Liver (tissue), 8 donors: ENCODE measurements at regions not wholly inside any gene's neighbourhood (a gene's known extent, or its start where the extent isn't known, plus 50 kb on each side); places are given as distances from the start of the nearest gene placed in this dataset.

Experiments
- DNase-seq: peaks from one replicate; pipeline ENCODE4 v3.0.0-alpha.2; 2017; ENCODE audit warnings: low spot score
- H3K27ac ChIP-seq, 2 donors: one replicate each; pipeline ENCODE4 v1.7.0; 2013; ENCODE audit warnings: inconsistent platforms in 2 of 2, low read length in 2 of 2, control low read depth in 1 of 2, low read depth in 1 of 2, mild to moderate bottlenecking in 1 of 2
- H3K27me3 ChIP-seq, 4 donors: one replicate each; pipeline versions ENCODE4 v1.6.1 to v1.7.0; 2013; ENCODE audit warnings: low read length in 3 of 4, inconsistent platforms in 1 of 4, mild to moderate bottlenecking in 1 of 4, moderate library complexity in 1 of 4; ENCODE audit not compliant: control insufficient read depth in 4 of 4, insufficient read depth in 4 of 4
- H3K36me3 ChIP-seq, 4 donors: one replicate each; pipeline versions ENCODE4 v1.6.1 to v1.7.0; 2013; ENCODE audit warnings: low read length in 3 of 4, mild to moderate bottlenecking in 3 of 4, low read depth in 1 of 4, moderate library complexity in 1 of 4; ENCODE audit not compliant: control insufficient read depth in 4 of 4, insufficient read depth in 3 of 4
- H3K4me1 ChIP-seq, 4 donors: one replicate each; pipeline versions ENCODE4 v1.6.1 to v1.7.0; 2013; ENCODE audit warnings: low read length in 3 of 4, mild to moderate bottlenecking in 3 of 4, moderate library complexity in 1 of 4; ENCODE audit not compliant: control insufficient read depth in 4 of 4, insufficient read depth in 4 of 4
- H3K4me3 ChIP-seq, 3 donors: one replicate each; pipeline versions ENCODE4 v1.6.1 to v1.7.0; 2013; ENCODE audit warnings: low read length in 3 of 3, control low read depth in 1 of 3, low read depth in 1 of 3, mild to moderate bottlenecking in 1 of 3
- H3K9ac ChIP-seq, 2 donors: one replicate each; pipeline ENCODE4 v1.7.0; 2013; ENCODE audit warnings: low read length in 2 of 2, mild to moderate bottlenecking in 2 of 2, moderate library complexity in 2 of 2, control low read depth in 1 of 2, low read depth in 1 of 2
- H3K9me3 ChIP-seq, 4 donors: one replicate each; pipeline versions ENCODE4 v1.6.1 to v1.7.0; 2013; ENCODE audit warnings: low read length in 3 of 4; ENCODE audit not compliant: control insufficient read depth in 4 of 4
- ATF3 ChIP-seq: IDR thresholded peaks from 2 replicates; pipeline ENCODE4 v1.6.1; 2016; ENCODE audit warnings: antibody characterized with exemption
- CTCF ChIP-seq: fragments of 150-350 bp; IDR thresholded peaks from 2 replicates; pipeline ENCODE4 v1.5.1; 2017; ENCODE audit warnings: improper control_type of control experiment, low read depth, low read length; ENCODE audit not compliant: missing input control
- EGR1 ChIP-seq, 2 donors: IDR thresholded peaks; 2 replicates each; pipeline ENCODE4 v1.6.1; 2016 to 2018; ENCODE audit warnings: antibody characterized with exemption in 2 of 2, low read depth in 2 of 2
- FOXA1 ChIP-seq: IDR thresholded peaks from 2 replicates; pipeline ENCODE4 v1.6.1; 2016; ENCODE audit warnings: antibody characterized with exemption
- FOXA2 ChIP-seq: IDR thresholded peaks from 2 replicates; pipeline ENCODE4 v1.6.1; 2016; ENCODE audit warnings: antibody characterized with exemption
- GABPA ChIP-seq, 2 donors: IDR thresholded peaks in 1 of 2; conservative IDR thresholded peaks in 1 of 2; 2 replicates each; pipeline ENCODE4 v1.6.1; 2016; ENCODE audit warnings: antibody characterized with exemption in 2 of 2, mild to moderate bottlenecking in 1 of 2, moderate library complexity in 1 of 2
- HNF4A ChIP-seq, 2 donors: conservative IDR thresholded peaks; 2 replicates each; pipeline ENCODE4 v1.6.1; 2016; ENCODE audit warnings: antibody characterized with exemption in 2 of 2, mild to moderate bottlenecking in 2 of 2
- HNF4G ChIP-seq: IDR thresholded peaks from 2 replicates; pipeline ENCODE4 v1.6.1; 2016; ENCODE audit warnings: antibody characterized with exemption
- JUND ChIP-seq, 2 donors: IDR thresholded peaks; 2 replicates each; pipeline ENCODE4 v1.6.1; 2016; ENCODE audit warnings: antibody characterized with exemption in 2 of 2
- MAX ChIP-seq: IDR thresholded peaks from 2 replicates; pipeline ENCODE4 v1.6.1; 2016; ENCODE audit warnings: antibody characterized with exemption
- NR2F2 ChIP-seq: IDR thresholded peaks from 2 replicates; pipeline ENCODE4 v1.6.1; 2016; ENCODE audit warnings: antibody characterized with exemption
- RAD21 ChIP-seq, 2 donors: IDR thresholded peaks; 2 replicates each; pipeline ENCODE4 v1.6.1; 2016; ENCODE audit warnings: antibody characterized with exemption in 2 of 2, mild to moderate bottlenecking in 2 of 2
- REST ChIP-seq: IDR thresholded peaks from 2 replicates; pipeline ENCODE4 v1.6.1; 2016; ENCODE audit warnings: antibody characterized with exemption, mild to moderate bottlenecking
- RXRA ChIP-seq, 2 donors: IDR thresholded peaks; 2 replicates each; pipeline ENCODE4 v1.6.1; 2017 to 2018; ENCODE audit warnings: antibody characterized with exemption in 2 of 2, mild to moderate bottlenecking in 1 of 2
- SP1 ChIP-seq: IDR thresholded peaks from 2 replicates; pipeline ENCODE4 v1.6.1; 2018; ENCODE audit warnings: antibody characterized with exemption, mild to moderate bottlenecking
- TAF1 ChIP-seq: conservative IDR thresholded peaks from 2 replicates; pipeline ENCODE4 v1.6.1; 2016; ENCODE audit warnings: antibody characterized with exemption, mild to moderate bottlenecking
- YY1 ChIP-seq: IDR thresholded peaks from 2 replicates; pipeline ENCODE4 v1.6.1; 2016; ENCODE audit warnings: antibody characterized with exemption, mild to moderate bottlenecking
- ZBTB33 ChIP-seq: IDR thresholded peaks from 2 replicates; pipeline ENCODE4 v1.6.1; 2016; ENCODE audit warnings: antibody characterized with exemption
- WGBS: extraction: QIAGEN DNeasy Blood & Tissue Kit; methylation state at CpG from one replicate; pipeline ENCODE4 v1.1.7; 2013; 5-methylcytosine and 5-hydroxymethylcytosine counted together
- donor health status: healthy.
- donor health status: healthy.
- donor health status: healthy.
- donor health status: healthy.
- donor health status: healthy.

- TF ChIP-seq ZBTB33 (no peak), RXRA (IDR thresholded peaks at IDR 0.05) (no peak), TAF1 (no peak), EGR1 (IDR thresholded peaks at IDR 0.05; ENCODE audit: low read depth in 2 of 2) (no peak), GABPA (IDR thresholded peaks at IDR 0.05 in 1 of 2, conservative IDR thresholded peaks at IDR 0.05 in 1 of 2) (no peak), HNF4G (no peak), REST (no peak), FOXA1 (no peak), HNF4A (conservative IDR thresholded peaks at IDR 0.05) (no peak)
- no peaks in the 10 kb centered on the region for H3K4me1 ChIP-seq
- no peaks in the 10 kb centered on the region for H3K36me3 ChIP-seq
- H3K27me3 ChIP-seq, result no peaks in the 10 kb centered on the region
- DNase-seq, result no peak
- H3K27ac ChIP-seq, result no peak overlapping the region
- no peak overlapping the region for H3K9ac ChIP-seq
- no peak overlapping the region for H3K4me3 ChIP-seq
- no peaks in the 10 kb centered on the region for H3K9me3 ChIP-seq
- 70% methylated on average over 5 of the region's 5 CpGs for WGBS
These were observed 264.2 kb downstream of the SEC23IP start for GRCh38 chr10:120156614-120157274.

- no peaks in the 10 kb centered on the region for H3K36me3 ChIP-seq
- no peak for TF ChIP-seq MAX
- TF ChIP-seq FOXA2, result no peak
- no peak for TF ChIP-seq NR2F2
- TF ChIP-seq SP1, result no peak
- no peak for TF ChIP-seq TAF1
- no peak for TF ChIP-seq RAD21 (IDR thresholded peaks at IDR 0.05)
- TF ChIP-seq REST, result no peak
- TF ChIP-seq HNF4A (conservative IDR thresholded peaks at IDR 0.05), result no peak
- no peak for TF ChIP-seq EGR1 (IDR thresholded peaks at IDR 0.05; ENCODE audit: low read depth in 2 of 2)
- TF ChIP-seq YY1, result no peak
- TF ChIP-seq RXRA (IDR thresholded peaks at IDR 0.05), result no peak
- TF ChIP-seq ATF3, result no peak
- TF ChIP-seq ZBTB33, result no peak
- no peak for TF ChIP-seq FOXA1
- TF ChIP-seq CTCF, result no peak
- no peak for TF ChIP-seq GABPA (IDR thresholded peaks at IDR 0.05 in 1 of 2, conservative IDR thresholded peaks at IDR 0.05 in 1 of 2)
- TF ChIP-seq JUND (IDR thresholded peaks at IDR 0.05), result no peak
- TF ChIP-seq HNF4G, result no peak
- no peaks in the 10 kb centered on the region for H3K4me1 ChIP-seq
- no peak overlapping the region for H3K9ac ChIP-seq
- H3K4me3 ChIP-seq, result no peak overlapping the region
- DNase-seq, result no peak
- peaks cover 0 to 10% (median 0%) of the 10 kb centered on the region in 4 donors for H3K27me3 ChIP-seq
- 48% methylated on average over 1 of the region's 1 CpG for WGBS
- peaks cover 0 to 3% (median 0%) of the 10 kb centered on the region in 4 donors for H3K9me3 ChIP-seq
- no peak overlapping the region for H3K27ac ChIP-seq
These were observed 268.6 kb downstream of the SEC23IP start for GRCh38 chr10:120161111-120161510.
